ENCODE measurements at regions not wholly inside any gene's neighbourhood (a gene's known extent, or its start where the extent isn't known, plus 50 kb on each side); places are given as distances from the start of the nearest gene placed in this dataset.

GRCh38 chr4:17188547-17189400, 290.3 kb upstream of the LDB2 start:
- Histone ChIP-seq H3K9me1 (replicated peaks; ENCODE audit: control insufficient read depth, extremely low read depth, insufficient read depth, low read length) (no peaks in the 10 kb centered on the region), H3K4me2 (ENCODE audit: insufficient read depth, low read length) (no peak overlapping the region), H3K4me1 (ENCODE audit: control insufficient read depth, extremely low read depth, insufficient read depth, low read length) (no peaks in the 10 kb centered on the region), H2AFZ (ENCODE audit: low read depth, low read length) (no peak overlapping the region), H3K27me3 (ENCODE audit: control insufficient read depth in 2 of 2, insufficient read depth in 2 of 2, low read length in 2 of 2) (peaks cover 0 to 2% of the 10 kb centered on the region in 2 experiments), H3K9me3 (replicated peaks; ENCODE audit: control insufficient read depth, insufficient read depth, low read length) (no peaks in the 10 kb centered on the region), H3K79me2 (ENCODE audit: control insufficient read depth, insufficient read depth, low read length) (no peaks in the 10 kb centered on the region), H3K36me3 (ENCODE audit: control insufficient read depth in 2 of 2, extremely low read depth in 1 of 2, insufficient read depth in 2 of 2, low read length in 2 of 2) (no peaks in the 10 kb centered on the region), H3K9ac (replicated peaks; ENCODE audit: extremely low read depth, insufficient read depth, low read length) (no peak overlapping the region), H3K4me3 (replicated peaks in 1 of 3; ENCODE audit: insufficient read depth in 1 of 3, low read depth in 1 of 3, low read length in 3 of 3) (no peak overlapping the region), H4K20me1 (replicated peaks; ENCODE audit: control insufficient read depth, extremely low read depth, insufficient read depth, low read length) (no peaks in the 10 kb centered on the region), H3K27ac (ENCODE audit: insufficient read depth, low read depth, low read length) (no peak overlapping the region)
- dilution Hi-C loops (cut with MboI; ENCODE audit: extremely low pct_ligation_motif_present, low sequenced_read_pairs) = no loop called here
- DNase-seq (ENCODE audit: low read depth, low spot score) (no peak), FAIRE-seq (no peak)
- ChIA-PET CTCF (interaction anchor here (1.0 kb wide), 1 partner anchor 18 kb away, joined by 4 read pairs; no protein-coding TSS in a partner anchor), POLR2A (no interaction called here)
- TF ChIP-seq CTCF (IDR thresholded peaks at IDR 0.05; ENCODE audit: extremely low read depth in 1 of 2, insufficient read depth in 1 of 2, low read depth in 1 of 2, low read length in 2 of 2) (no peak), POLR2AphosphoS5 (IDR thresholded peaks at IDR 0.05; ENCODE audit: insufficient read depth, low read depth, low read length) (no peak), EZH2 (IDR thresholded peaks at IDR 0.05; ENCODE audit: borderline replicate concordance, low read depth, low read length, severe bottlenecking) (no peak), JUN (IDR thresholded peaks at IDR 0.05; ENCODE audit: borderline replicate concordance, insufficient read depth, insufficient read length, low read depth) (no peak), FOS (IDR thresholded peaks at IDR 0.05; ENCODE audit: borderline replicate concordance, insufficient read depth, low read length) (no peak), POLR2A (IDR thresholded peaks at IDR 0.05; ENCODE audit: low read depth, low read length) (no peak)
- BruUV-seq (replicated peaks) = no TSS peak
- intact Hi-C loops (cut with micrococcal nuclease) = no loop called here
